ENCODE measurements at regions not wholly inside any gene's neighbourhood (a gene's known extent, or its start where the extent isn't known, plus 50 kb on each side); places are given as distances from the start of the nearest gene placed in this dataset.

DNA sequence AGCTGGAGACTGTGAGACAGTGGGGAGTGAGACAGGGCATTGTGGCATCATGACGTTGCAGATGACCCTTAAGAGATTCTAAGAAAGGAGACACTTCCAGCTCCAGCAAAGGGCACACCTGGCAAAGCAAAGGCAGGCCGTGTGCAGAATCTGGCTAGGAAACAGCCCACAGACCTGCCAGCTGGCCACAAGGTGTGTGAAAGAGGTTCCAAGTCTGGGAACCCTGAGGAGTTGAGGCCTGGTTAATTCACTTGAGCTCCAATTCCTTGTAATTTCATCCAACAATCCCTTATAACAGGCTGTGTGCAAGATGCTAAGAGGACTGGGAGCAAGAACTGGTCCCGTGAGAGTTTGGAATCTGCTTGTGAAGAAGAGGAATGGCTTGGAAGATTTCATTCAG, 72.8 kb upstream of the FAM9A start:
- Histone ChIP-seq H3K9me3 (ENCODE audit: control insufficient read depth, low read length) (no peaks in the 10 kb centered on the region), H3K4me3 (ENCODE audit: insufficient read depth in 1 of 2, low read depth in 1 of 2, low read length in 2 of 2) (no peak overlapping the region), H3K79me1 (replicated peaks; ENCODE audit: low read length, poor library complexity, severe bottlenecking) (no peaks in the 10 kb centered on the region), H3K9ac (ENCODE audit: low read length) (no peak overlapping the region), H3K36me3 (ENCODE audit: control insufficient read depth in 1 of 2, insufficient read depth in 2 of 2, low read depth in 1 of 2, low read length in 2 of 2) (no peaks in the 10 kb centered on the region), H3K23ac (ENCODE audit: low read length in 2 of 2) (no peak overlapping the region), H3K4me1 (ENCODE audit: control insufficient read depth, insufficient read depth, low read depth, low read length) (no peaks in the 10 kb centered on the region), H3K14ac (ENCODE audit: low read length in 2 of 2) (no peak overlapping the region), H2BK15ac (ENCODE audit: low read depth, poor library complexity, severe bottlenecking) (no peak overlapping the region), H2AK5ac (ENCODE audit: low read length, severe bottlenecking) (no peak overlapping the region), H3K18ac (ENCODE audit: low read depth in 1 of 2, low read length in 2 of 2) (no peak overlapping the region), H2BK5ac (ENCODE audit: low read depth, low read length, poor library complexity, severe bottlenecking) (no peak overlapping the region), H2BK12ac (ENCODE audit: low read length in 2 of 2) (no peak overlapping the region), H3K4me2 (ENCODE audit: low read length, poor library complexity, severe bottlenecking) (no peak overlapping the region), H4K91ac (ENCODE audit: low read length) (no peak overlapping the region), H3K27me3 (ENCODE audit: control insufficient read depth in 1 of 2, insufficient read depth in 1 of 2, low read length in 2 of 2) (peaks cover 0 to 3% of the 10 kb centered on the region in 2 experiments), H2AFZ (ENCODE audit: low read depth, low read length) (no peak overlapping the region), H2BK120ac (ENCODE audit: low read depth, low read length) (no peak overlapping the region), H3K27ac (ENCODE audit: low read length, poor library complexity, severe bottlenecking) (no peak overlapping the region), H3K4ac (ENCODE audit: low read depth in 1 of 2, low read length in 2 of 2) (no peak overlapping the region), H4K8ac (ENCODE audit: low read length) (no peak overlapping the region)
- 92% methylated on average over 1 of the region's 3 CpGs for WGBS
- no peak for DNase-seq

DNA sequence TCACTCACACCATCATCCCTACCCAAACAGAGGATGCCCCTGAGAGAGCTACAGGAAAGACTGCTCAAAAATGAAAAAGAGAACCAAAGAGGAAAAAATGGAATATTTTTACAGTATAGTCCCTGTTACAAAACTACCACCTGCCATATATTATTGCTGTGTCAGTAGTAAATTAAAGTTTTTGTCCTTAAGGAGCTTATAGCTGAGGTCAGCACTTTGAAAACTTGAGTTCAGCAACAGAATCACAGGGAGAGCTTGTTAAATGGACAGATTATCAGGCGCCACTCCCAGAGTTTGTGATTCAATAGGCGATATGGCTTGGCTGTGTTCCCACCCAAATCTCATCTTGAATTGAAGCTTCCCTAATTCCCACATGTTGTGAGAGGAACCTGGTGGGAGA, 71.9 kb upstream of the FAM9A start:
- Histone ChIP-seq H2AK5ac (ENCODE audit: low read length, severe bottlenecking) (no peak overlapping the region), H3K27ac (ENCODE audit: low read length, poor library complexity, severe bottlenecking) (no peak overlapping the region), H3K9ac (ENCODE audit: low read length) (no peak overlapping the region), H4K91ac (ENCODE audit: low read length) (no peak overlapping the region), H3K27me3 (ENCODE audit: control insufficient read depth in 1 of 2, insufficient read depth in 1 of 2, low read length in 2 of 2) (peaks cover 0 to 3% of the 10 kb centered on the region in 2 experiments), H2BK5ac (ENCODE audit: low read depth, low read length, poor library complexity, severe bottlenecking) (no peak overlapping the region), H3K4me3 (ENCODE audit: insufficient read depth in 1 of 2, low read depth in 1 of 2, low read length in 2 of 2) (no peak overlapping the region), H3K4ac (ENCODE audit: low read depth in 1 of 2, low read length in 2 of 2) (no peak overlapping the region), H3K18ac (ENCODE audit: low read depth in 1 of 2, low read length in 2 of 2) (no peak overlapping the region), H3K14ac (ENCODE audit: low read length in 2 of 2) (no peak overlapping the region), H2BK15ac (ENCODE audit: low read depth, poor library complexity, severe bottlenecking) (no peak overlapping the region), H2AFZ (ENCODE audit: low read depth, low read length) (no peak overlapping the region), H3K4me2 (ENCODE audit: low read length, poor library complexity, severe bottlenecking) (no peak overlapping the region), H3K23ac (ENCODE audit: low read length in 2 of 2) (no peak overlapping the region), H3K4me1 (ENCODE audit: control insufficient read depth, insufficient read depth, low read depth, low read length) (peaks cover 2% of the 10 kb centered on the region), H3K9me3 (ENCODE audit: control insufficient read depth, low read length) (no peaks in the 10 kb centered on the region), H2BK120ac (ENCODE audit: low read depth, low read length) (no peak overlapping the region), H3K36me3 (ENCODE audit: control insufficient read depth in 1 of 2, insufficient read depth in 2 of 2, low read depth in 1 of 2, low read length in 2 of 2) (no peaks in the 10 kb centered on the region), H2BK12ac (ENCODE audit: low read length in 2 of 2) (no peak overlapping the region), H4K8ac (ENCODE audit: low read length) (no peak overlapping the region), H3K79me1 (replicated peaks; ENCODE audit: low read length, poor library complexity, severe bottlenecking) (no peaks in the 10 kb centered on the region)
- no peak for DNase-seq
- no CpG with 5 or more reads among the region's 2 CpGs for WGBS

DNA sequence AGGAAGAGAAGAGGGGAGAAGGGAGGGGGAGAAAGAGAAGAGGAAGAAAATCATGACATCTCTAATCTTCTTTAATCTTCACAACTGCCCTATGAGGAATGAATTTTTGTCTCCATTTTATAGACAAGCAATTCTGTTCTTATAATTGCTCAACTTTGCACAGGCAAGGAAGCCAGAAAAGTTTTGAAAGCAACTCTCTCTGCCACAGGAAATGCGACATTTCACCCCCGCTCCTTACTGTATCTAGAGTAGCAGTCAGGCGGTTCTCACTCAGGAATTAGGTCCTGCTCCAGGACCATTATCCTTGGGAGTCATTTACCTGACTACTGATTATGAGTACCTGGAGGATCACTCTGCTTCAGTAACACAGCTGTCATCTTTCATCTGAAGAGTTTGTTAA, 69.2 kb upstream of the FAM9A start:
- H4K8ac ChIP-seq (ENCODE audit: low read length), result no peak overlapping the region
- no peak for DNase-seq
- H3K36me3 ChIP-seq (ENCODE audit: control insufficient read depth in 1 of 2, insufficient read depth in 2 of 2, low read depth in 1 of 2, low read length in 2 of 2), result no peaks in the 10 kb centered on the region
- peaks cover 4% of the 10 kb centered on the region for H3K4me1 ChIP-seq (ENCODE audit: control insufficient read depth, insufficient read depth, low read depth, low read length)
- no peak overlapping the region for H3K4me2 ChIP-seq (ENCODE audit: low read length, poor library complexity, severe bottlenecking)
- no peak overlapping the region for H3K18ac ChIP-seq (ENCODE audit: low read depth in 1 of 2, low read length in 2 of 2)
- no peak overlapping the region for H2AK5ac ChIP-seq (ENCODE audit: low read length, severe bottlenecking)
- WGBS, result 48% methylated on average over 3 of the region's 3 CpGs
- H3K4me3 ChIP-seq (ENCODE audit: insufficient read depth in 1 of 2, low read depth in 1 of 2, low read length in 2 of 2), result no peak overlapping the region
- H3K23ac ChIP-seq (ENCODE audit: low read length in 2 of 2), result no peak overlapping the region
- no peak overlapping the region for H4K91ac ChIP-seq (ENCODE audit: low read length)
- H3K9ac ChIP-seq (ENCODE audit: low read length), result no peak overlapping the region
- no peak overlapping the region for H2BK5ac ChIP-seq (ENCODE audit: low read depth, low read length, poor library complexity, severe bottlenecking)
- H3K9me3 ChIP-seq (ENCODE audit: control insufficient read depth, low read length), result no peaks in the 10 kb centered on the region
- H2AFZ ChIP-seq (ENCODE audit: low read depth, low read length), result no peak overlapping the region
- no peak overlapping the region for H2BK120ac ChIP-seq (ENCODE audit: low read depth, low read length)
- H2BK15ac ChIP-seq (ENCODE audit: low read depth, poor library complexity, severe bottlenecking), result no peak overlapping the region
- H3K79me1 ChIP-seq (replicated peaks; ENCODE audit: low read length, poor library complexity, severe bottlenecking), result no peaks in the 10 kb centered on the region
- H3K27me3 ChIP-seq (ENCODE audit: control insufficient read depth in 1 of 2, insufficient read depth in 1 of 2, low read length in 2 of 2), result peaks cover 0 to 3% of the 10 kb centered on the region in 2 experiments
- H3K4ac ChIP-seq (ENCODE audit: low read depth in 1 of 2, low read length in 2 of 2), result no peak overlapping the region
- H3K14ac ChIP-seq (ENCODE audit: low read length in 2 of 2), result no peak overlapping the region
- H2BK12ac ChIP-seq (ENCODE audit: low read length in 2 of 2), result no peak overlapping the region
- H3K27ac ChIP-seq (ENCODE audit: low read length, poor library complexity, severe bottlenecking), result no peak overlapping the region

DNA sequence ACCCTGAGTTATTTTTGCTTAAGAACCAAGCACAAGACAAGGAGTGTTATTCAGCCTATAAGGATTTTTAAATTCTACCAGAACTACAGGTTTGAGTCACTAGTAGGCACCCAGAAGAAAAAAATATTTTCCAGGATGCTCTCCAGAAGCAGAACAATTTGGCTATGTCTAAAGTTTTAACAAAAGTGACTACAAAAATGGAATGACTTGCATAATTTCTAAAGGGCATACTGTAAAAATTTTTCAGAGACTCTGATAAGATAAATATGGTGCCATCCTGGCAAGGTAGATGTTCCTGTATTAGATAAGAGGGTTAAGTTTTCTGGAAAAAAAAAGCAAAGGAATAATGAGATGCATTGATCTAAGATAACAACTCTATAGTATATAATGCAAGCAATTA, 68.6 kb upstream of the FAM9A start:
- Histone ChIP-seq H3K27ac (ENCODE audit: low read length, poor library complexity, severe bottlenecking) (no peak overlapping the region), H2AK5ac (ENCODE audit: low read length, severe bottlenecking) (no peak overlapping the region), H3K9me3 (ENCODE audit: control insufficient read depth, low read length) (no peaks in the 10 kb centered on the region), H3K23ac (ENCODE audit: low read length in 2 of 2) (no peak overlapping the region), H2BK15ac (ENCODE audit: low read depth, poor library complexity, severe bottlenecking) (no peak overlapping the region), H3K27me3 (ENCODE audit: control insufficient read depth in 1 of 2, insufficient read depth in 1 of 2, low read length in 2 of 2) (peaks cover 0 to 3% of the 10 kb centered on the region in 2 experiments), H3K79me1 (replicated peaks; ENCODE audit: low read length, poor library complexity, severe bottlenecking) (no peaks in the 10 kb centered on the region), H3K9ac (ENCODE audit: low read length) (no peak overlapping the region), H2BK5ac (ENCODE audit: low read depth, low read length, poor library complexity, severe bottlenecking) (no peak overlapping the region), H2BK120ac (ENCODE audit: low read depth, low read length) (no peak overlapping the region), H2AFZ (ENCODE audit: low read depth, low read length) (no peak overlapping the region), H3K18ac (ENCODE audit: low read depth in 1 of 2, low read length in 2 of 2) (no peak overlapping the region), H2BK12ac (ENCODE audit: low read length in 2 of 2) (no peak overlapping the region), H3K4me3 (ENCODE audit: insufficient read depth in 1 of 2, low read depth in 1 of 2, low read length in 2 of 2) (no peak overlapping the region), H3K4ac (ENCODE audit: low read depth in 1 of 2, low read length in 2 of 2) (no peak overlapping the region), H3K4me1 (ENCODE audit: control insufficient read depth, insufficient read depth, low read depth, low read length) (peaks cover 4% of the 10 kb centered on the region), H4K91ac (ENCODE audit: low read length) (no peak overlapping the region), H3K4me2 (ENCODE audit: low read length, poor library complexity, severe bottlenecking) (no peak overlapping the region), H4K8ac (ENCODE audit: low read length) (no peak overlapping the region), H3K36me3 (ENCODE audit: control insufficient read depth in 1 of 2, insufficient read depth in 2 of 2, low read depth in 1 of 2, low read length in 2 of 2) (no peaks in the 10 kb centered on the region), H3K14ac (ENCODE audit: low read length in 2 of 2) (no peak overlapping the region)
- DNase-seq, result no peak
